GM21717 (cell line): ENCODE measurements at regions not wholly inside any gene's neighbourhood (a gene's known extent, or its start where the extent isn't known, plus 50 kb on each side); places are given as distances from the start of the nearest gene placed in this dataset.

Source experiments
- ATAC-seq: cut with Tn5 transposase; IDR thresholded peaks from one replicate; pipeline ENCODE4 v1.9.1; 2021; ENCODE audit warnings: mild to moderate bottlenecking, moderate library complexity; ENCODE audit not compliant: unreplicated experiment

- no peak for ATAC-seq
Observed at GRCh38 chr20:56986931-56987720, 279.3 kb downstream of the BMP7 start.

- ATAC-seq: no peak
Observed at GRCh38 chr20:56987986-56988385, 278.5 kb downstream of the BMP7 start.

- ATAC-seq: no peak
Observed at GRCh38 chr20:56988446-56988845, 278.0 kb downstream of the BMP7 start.

GRCh38 chr20:56989516-56989915 is 276.9 kb downstream of the BMP7 start:
- ATAC-seq: no peak

GRCh38 chr20:56993020-56993559 is 273.4 kb downstream of the BMP7 start:
- no peak for ATAC-seq

GRCh38 chr20:56994006-56994405 is 272.4 kb downstream of the BMP7 start:
- no peak for ATAC-seq

GRCh38 chr20:56995149-56995548 is 271.3 kb downstream of the BMP7 start:
- no peak for ATAC-seq

GRCh38 chr20:56995635-56996075 is 270.8 kb downstream of the BMP7 start:
- no peak for ATAC-seq

- ATAC-seq: no peak
Observed at GRCh38 chr20:56996533-56996932, 269.9 kb downstream of the BMP7 start.

- no peak for ATAC-seq
Observed at GRCh38 chr20:56998438-56998837, 268.0 kb downstream of the BMP7 start.

GRCh38 chr20:57000441-57000968 is 265.9 kb downstream of the BMP7 start:
- ATAC-seq: no peak

GRCh38 chr20:57001126-57001767 is 265.2 kb downstream of the BMP7 start:
- no peak for ATAC-seq

GRCh38 chr20:57002066-57002570 is 264.3 kb downstream of the BMP7 start:
- ATAC-seq: no peak

GRCh38 chr20:57003012-57003411 is 263.4 kb downstream of the BMP7 start:
- ATAC-seq: no peak

- no peak for ATAC-seq
Observed at GRCh38 chr20:57004416-57004815, 262.0 kb downstream of the BMP7 start.

- ATAC-seq: no peak
Observed at GRCh38 chr20:57004951-57005933, 261.2 kb downstream of the BMP7 start.

GRCh38 chr20:57006411-57007170 is 259.9 kb downstream of the BMP7 start:
- no peak for ATAC-seq

- no peak for ATAC-seq
Observed at GRCh38 chr20:57007171-57007540, 259.3 kb downstream of the BMP7 start.

GRCh38 chr20:57008217-57008616 is 258.2 kb downstream of the BMP7 start:
- ATAC-seq: no peak

GRCh38 chr20:57009355-57009754 is 257.1 kb downstream of the BMP7 start:
- ATAC-seq: no peak
